Neural cell (in vitro differentiated cells): ENCODE measurements at regions not wholly inside any gene's neighbourhood (a gene's known extent, or its start where the extent isn't known, plus 50 kb on each side); places are given as distances from the start of the nearest gene placed in this dataset.

Source experiments
- POLR2AphosphoS5 ChIP-seq: IDR thresholded peaks from 2 replicates; pipeline ENCODE4 v1.6.1; 2012
- RAD21 ChIP-seq: fragments of 450-650 bp; conservative IDR thresholded peaks from 2 replicates; pipeline ENCODE4 v1.6.1; 2014; ENCODE audit warnings: antibody characterized with exemption, mild to moderate bottlenecking, moderate library complexity
- SMC3 ChIP-seq: fragments of 450-650 bp; conservative IDR thresholded peaks from 2 replicates; pipeline ENCODE4 v1.6.1; 2014; ENCODE audit warnings: antibody characterized with exemption, mild to moderate bottlenecking, moderate library complexity; ENCODE audit not compliant: poor library complexity
- TAF1 ChIP-seq: IDR thresholded peaks from 2 replicates; pipeline ENCODE4 v1.6.1; 2012; ENCODE audit warnings: low read depth
- TF ChIP-seq, protein P1 (sequence below): fragments of 450-650 bp; IDR thresholded peaks from 2 replicates; pipeline ENCODE4 v1.5.1; 2014; ENCODE audit warnings: antibody characterized with exemption, mild to moderate bottlenecking, moderate library complexity; ENCODE audit not compliant: poor library complexity, severe bottlenecking

DNA sequence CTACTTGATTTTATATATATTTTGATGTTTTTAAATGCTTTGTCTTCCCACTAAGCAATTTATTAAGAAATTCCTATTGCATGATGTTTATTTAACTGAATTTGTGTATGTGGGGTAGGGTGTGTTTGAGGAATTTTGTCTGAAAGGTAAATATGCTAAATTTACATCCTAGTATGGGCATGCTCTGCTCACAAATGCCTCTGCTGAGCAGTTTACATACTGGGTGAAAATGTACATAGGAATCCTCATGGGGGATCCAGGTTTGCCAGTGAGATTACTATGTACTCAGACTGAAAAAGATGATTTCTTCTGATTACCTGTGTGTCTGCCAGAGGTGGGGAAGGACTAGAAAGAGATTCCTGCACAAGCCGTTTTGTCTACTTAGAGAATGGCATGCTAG is 126.6 kb downstream of the DISP1 start:
- TF ChIP-seq, protein P1, sequence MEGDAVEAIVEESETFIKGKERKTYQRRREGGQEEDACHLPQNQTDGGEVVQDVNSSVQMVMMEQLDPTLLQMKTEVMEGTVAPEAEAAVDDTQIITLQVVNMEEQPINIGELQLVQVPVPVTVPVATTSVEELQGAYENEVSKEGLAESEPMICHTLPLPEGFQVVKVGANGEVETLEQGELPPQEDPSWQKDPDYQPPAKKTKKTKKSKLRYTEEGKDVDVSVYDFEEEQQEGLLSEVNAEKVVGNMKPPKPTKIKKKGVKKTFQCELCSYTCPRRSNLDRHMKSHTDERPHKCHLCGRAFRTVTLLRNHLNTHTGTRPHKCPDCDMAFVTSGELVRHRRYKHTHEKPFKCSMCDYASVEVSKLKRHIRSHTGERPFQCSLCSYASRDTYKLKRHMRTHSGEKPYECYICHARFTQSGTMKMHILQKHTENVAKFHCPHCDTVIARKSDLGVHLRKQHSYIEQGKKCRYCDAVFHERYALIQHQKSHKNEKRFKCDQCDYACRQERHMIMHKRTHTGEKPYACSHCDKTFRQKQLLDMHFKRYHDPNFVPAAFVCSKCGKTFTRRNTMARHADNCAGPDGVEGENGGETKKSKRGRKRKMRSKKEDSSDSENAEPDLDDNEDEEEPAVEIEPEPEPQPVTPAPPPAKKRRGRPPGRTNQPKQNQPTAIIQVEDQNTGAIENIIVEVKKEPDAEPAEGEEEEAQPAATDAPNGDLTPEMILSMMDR = no peak
- TF ChIP-seq RAD21 (no peak), TAF1 (no peak), POLR2AphosphoS5 (no peak), SMC3 (no peak)
